H9 (cell line): ENCODE measurements at regions not wholly inside any gene's neighbourhood (a gene's known extent, or its start where the extent isn't known, plus 50 kb on each side); places are given as distances from the start of the nearest gene placed in this dataset.

ENCODE experiments used
- DNase-seq: peaks from one replicate; pipeline ENCODE4 v3.0.0-alpha.2; 2017
- H2AFZ ChIP-seq: one replicate; pipeline ENCODE4 v1.6.1; 2013; ENCODE audit warnings: mild to moderate bottlenecking, low read length, control low read depth, moderate library complexity
- H2AK5ac ChIP-seq: 2 replicates; pipeline ENCODE4 v1.6.1; 2013; ENCODE audit warnings: low read length, control low read depth, mixed read lengths; ENCODE audit not compliant: insufficient read length
- H2BK120ac ChIP-seq: one replicate; pipeline ENCODE4 v1.6.1; 2013; ENCODE audit warnings: low read depth, mild to moderate bottlenecking, low read length, control low read depth, inconsistent platforms; ENCODE audit not compliant: poor library complexity, severe bottlenecking
- H2BK12ac ChIP-seq: 2 replicates; pipeline ENCODE4 v1.6.1; 2013; ENCODE audit warnings: low read length, control low read depth, mixed read lengths, low read depth; ENCODE audit not compliant: insufficient read length
- H2BK15ac ChIP-seq: 2 replicates; pipeline ENCODE4 v1.6.1; 2013; ENCODE audit warnings: low read depth, low read length, control low read depth
- H2BK20ac ChIP-seq: one replicate; pipeline ENCODE4 v1.6.1; 2013; ENCODE audit warnings: low read depth, mild to moderate bottlenecking, low read length, control low read depth, inconsistent platforms; ENCODE audit not compliant: poor library complexity, severe bottlenecking
- H2BK5ac ChIP-seq: 2 replicates; pipeline ENCODE4 v1.6.1; 2013; ENCODE audit warnings: low read length, control low read depth, mixed read lengths; ENCODE audit not compliant: insufficient read length
- H3K14ac ChIP-seq: 2 replicates; pipeline ENCODE4 v1.6.1; 2013; ENCODE audit warnings: low read length, control low read depth; ENCODE audit not compliant: insufficient read depth
- H3K18ac ChIP-seq: 2 replicates; pipeline ENCODE4 v1.6.1; 2013; ENCODE audit warnings: low read depth, mild to moderate bottlenecking, mixed read lengths, low read length, control low read depth; ENCODE audit not compliant: insufficient read length
- H3K23ac ChIP-seq: 2 replicates; pipeline ENCODE4 v1.6.1; 2013; ENCODE audit warnings: low read length, control low read depth, mixed read lengths, low read depth; ENCODE audit not compliant: insufficient read length
- H3K23me2 ChIP-seq: 2 replicates; pipeline ENCODE4 v1.6.1; 2013; ENCODE audit warnings: low read depth, mild to moderate bottlenecking, mixed read lengths, low read length, control low read depth; ENCODE audit not compliant: insufficient read length, poor library complexity, severe bottlenecking
- H3K27ac ChIP-seq: 2 replicates; pipeline ENCODE4 v1.5.1; 2013; ENCODE audit warnings: low read length, control low read depth, mixed read lengths, low read depth; ENCODE audit not compliant: insufficient read length
- H3K27me3 ChIP-seq: 2 replicates; pipeline ENCODE4 v1.6.1; 2013; ENCODE audit warnings: low read length, control low read depth, inconsistent platforms; ENCODE audit not compliant: insufficient read depth
- H3K4ac ChIP-seq: 2 replicates; pipeline ENCODE4 v1.6.1; 2013; ENCODE audit warnings: low read depth, mild to moderate bottlenecking, control low read depth, inconsistent platforms, low read length, moderate library complexity
- H3K4me1 ChIP-seq: 2 replicates; pipeline ENCODE4 v1.6.1; 2013; ENCODE audit warnings: low read length, control low read depth, inconsistent platforms; ENCODE audit not compliant: insufficient read depth
- H3K4me2 ChIP-seq: 2 replicates; pipeline ENCODE4 v1.6.1; 2013; ENCODE audit warnings: low read length, control low read depth, mixed read lengths; ENCODE audit not compliant: insufficient read length, insufficient read depth
- H3K56ac ChIP-seq: 2 replicates; pipeline ENCODE4 v1.6.1; 2013; ENCODE audit warnings: low read depth, mild to moderate bottlenecking, mixed read lengths, low read length, control low read depth; ENCODE audit not compliant: insufficient read length
- H3K79me1 ChIP-seq: 2 replicates; pipeline ENCODE4 v1.6.1; 2013; ENCODE audit warnings: low read depth, mild to moderate bottlenecking, moderate library complexity, low read length, control low read depth, inconsistent platforms; ENCODE audit not compliant: insufficient read depth, poor library complexity, severe bottlenecking
- H3K79me2 ChIP-seq: 2 replicates; pipeline ENCODE4 v1.6.1; 2013; ENCODE audit warnings: low read length, control low read depth, inconsistent platforms; ENCODE audit not compliant: insufficient read depth
- H3K9ac ChIP-seq: 2 replicates; pipeline ENCODE4 v1.6.1; 2013; ENCODE audit warnings: low read length, control low read depth, mixed read lengths; ENCODE audit not compliant: insufficient read length; ENCODE audit errors: extremely low read depth
- H3K9me3 ChIP-seq: one replicate; pipeline ENCODE4 v1.6.1; 2013; ENCODE audit warnings: low read depth, low read length, inconsistent platforms; ENCODE audit not compliant: control insufficient read depth
- H3T11ph ChIP-seq: one replicate; pipeline ENCODE4 v1.6.1; 2013; ENCODE audit warnings: mild to moderate bottlenecking, low read length, control low read depth, inconsistent platforms
- H4K20me1 ChIP-seq: one replicate; pipeline ENCODE4 v1.6.1; 2013; ENCODE audit not compliant: control insufficient read depth, insufficient read length, insufficient read depth
- H4K5ac ChIP-seq: 2 replicates; pipeline ENCODE4 v1.6.1; 2013; ENCODE audit warnings: low read depth, mild to moderate bottlenecking, mixed read lengths, low read length, control low read depth; ENCODE audit not compliant: insufficient read length
- H4K8ac ChIP-seq: replicated peaks from 2 replicates; pipeline ENCODE4 v1.6.1; 2013; ENCODE audit warnings: low read length, control low read depth, mixed read lengths, low read depth; ENCODE audit not compliant: insufficient read length
- H4K91ac ChIP-seq: 2 replicates; pipeline ENCODE4 v1.6.1; 2013; ENCODE audit warnings: low read depth, mild to moderate bottlenecking, moderate library complexity, mixed read lengths, low read length, control low read depth; ENCODE audit not compliant: insufficient read length
- H3K27ac Mint-ChIP-seq, 3 experiments: 2 replicates in 2 of 3; 3 replicates in 1 of 3; pipeline ENCODE4 v1.8.0; 2020 to 2021; ENCODE audit warnings: mixed read lengths in 3 of 3, mild to moderate bottlenecking in 1 of 3, moderate library complexity in 1 of 3
- H3K27me3 Mint-ChIP-seq: 2 replicates; pipeline ENCODE4 v1.8.0; 2021; ENCODE audit warnings: low read depth, mild to moderate bottlenecking, moderate library complexity, mixed read lengths
- H3K36me3 Mint-ChIP-seq, 3 experiments: 2 replicates in 2 of 3; 3 replicates in 1 of 3; pipeline ENCODE4 v1.8.0; 2020 to 2021; ENCODE audit warnings: low read depth in 3 of 3, mixed read lengths in 3 of 3; ENCODE audit not compliant: insufficient read depth in 1 of 3
- H3K4me1 Mint-ChIP-seq, 2 experiments: 2 replicates each; pipeline ENCODE4 v1.8.0; 2020; ENCODE audit warnings: mixed read lengths in 2 of 2
- H3K4me3 Mint-ChIP-seq, 2 experiments: 2 replicates in 1 of 2; 3 replicates in 1 of 2; pipeline ENCODE4 v1.8.0; 2020 to 2021; ENCODE audit warnings: mild to moderate bottlenecking in 2 of 2, mixed read lengths in 2 of 2, moderate library complexity in 1 of 2
- H3K9me3 Mint-ChIP-seq, 2 experiments: 2 replicates in 1 of 2; 3 replicates in 1 of 2; pipeline ENCODE4 v1.8.0; 2020; ENCODE audit warnings: mild to moderate bottlenecking in 2 of 2, mixed read lengths in 2 of 2, moderate library complexity in 1 of 2
- CTCF ChIP-seq: fragments of 200-600 bp; sonication (generic); conservative IDR thresholded peaks from 3 replicates; pipeline ENCODE4 v1.8.0; 2021; ENCODE audit warnings: antibody characterized with exemption, mild to moderate bottlenecking
- WGBS: extraction: QIAGEN DNeasy Blood & Tissue Kit; methylation state at CpG from one replicate; pipeline ENCODE4 v1.1.7; 2013; ENCODE audit warnings: missing lambda C conversion rate, low lambda C conversion rate, mixed read lengths; ENCODE audit not compliant: insufficient read length; ENCODE audit errors: extremely low coverage; 5-methylcytosine and 5-hydroxymethylcytosine counted together

- Histone ChIP-seq H4K8ac (no peak overlapping the region), H3T11ph (no peak overlapping the region), H3K4ac (no peak overlapping the region), H4K5ac (no peak overlapping the region), H3K23ac (no peak overlapping the region), H3K9ac (no peak overlapping the region), H4K20me1 (no peaks in the 10 kb centered on the region), H3K79me1 (no peaks in the 10 kb centered on the region), H2BK20ac (no peak overlapping the region), H3K27ac (no peak overlapping the region), H4K91ac (no peak overlapping the region), H3K4me1 (no peaks in the 10 kb centered on the region), H3K27me3 (no peaks in the 10 kb centered on the region), H2AK5ac (no peak overlapping the region), H3K4me2 (no peak overlapping the region), H2BK5ac (no peak overlapping the region), H2BK12ac (no peak overlapping the region), H2BK120ac (no peak overlapping the region), H3K18ac (no peak overlapping the region), H3K56ac (no peak overlapping the region), H3K9me3 (no peaks in the 10 kb centered on the region), H3K79me2 (no peaks in the 10 kb centered on the region), H3K23me2 (no peaks in the 10 kb centered on the region), H3K14ac (no peak overlapping the region), H2BK15ac (no peak overlapping the region), H2AFZ (no peak overlapping the region)
- no peak for TF ChIP-seq CTCF
- H3K4me1 Mint-ChIP-seq: no peaks in the 10 kb centered on the region
- H3K27ac Mint-ChIP-seq: no peak overlapping the region
- H3K36me3 Mint-ChIP-seq: no peaks in the 10 kb centered on the region
- WGBS: no CpG with 5 or more reads among the region's 2 CpGs
- no peaks in the 10 kb centered on the region for H3K9me3 Mint-ChIP-seq
- H3K4me3 Mint-ChIP-seq: no peak overlapping the region
- no peaks in the 10 kb centered on the region for H3K27me3 Mint-ChIP-seq
- no peak for DNase-seq
These were observed 124.3 kb upstream of the LRRC3B start for GRCh38 chr3:26498271-26498670.
